SU-DHL-6 (cell line): ENCODE measurements at regions not wholly inside any gene's neighbourhood (a gene's known extent, or its start where the extent isn't known, plus 50 kb on each side); places are given as distances from the start of the nearest gene placed in this dataset.

Experiments
- EZH2phosphoT487 ChIP-seq: fragments of 200-600 bp; sonication (generic), shearing (Covaris generic); conservative IDR thresholded peaks from 2 replicates; pipeline ENCODE4 v1.6.1; 2018; ENCODE audit warnings: mild to moderate bottlenecking, antibody characterized with exemption, low read length, moderate library complexity, mixed read lengths
- TF ChIP-seq, protein P1 (sequence below): fragments of 200-600 bp; sonication (generic); IDR thresholded peaks from one replicate; pipeline ENCODE4 v1.5.1; 2017; ENCODE audit warnings: antibody characterized with exemption, mild to moderate bottlenecking, low read length, moderate library complexity; ENCODE audit not compliant: insufficient read depth, poor library complexity, severe bottlenecking

DNA sequence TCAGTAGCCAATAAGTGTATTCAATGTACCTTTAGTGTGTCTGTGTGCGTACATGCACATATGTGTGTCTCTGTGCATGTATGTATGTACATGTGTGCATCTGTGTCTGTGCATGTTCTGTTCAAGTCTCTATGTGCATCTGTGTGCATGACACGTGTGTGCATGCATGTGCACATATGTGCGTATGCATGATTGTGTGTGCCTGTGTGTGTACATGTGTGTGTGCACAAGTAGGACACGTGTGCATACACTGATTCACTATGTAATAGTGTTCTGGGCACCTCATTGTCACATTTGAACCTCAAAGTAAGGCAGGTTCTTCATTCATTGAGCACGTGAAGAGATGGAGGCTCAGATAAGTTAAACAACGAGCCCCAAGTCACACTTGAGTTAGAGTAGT lies 142.6 kb upstream of the COPS8 start:
- TF ChIP-seq, protein P1, sequence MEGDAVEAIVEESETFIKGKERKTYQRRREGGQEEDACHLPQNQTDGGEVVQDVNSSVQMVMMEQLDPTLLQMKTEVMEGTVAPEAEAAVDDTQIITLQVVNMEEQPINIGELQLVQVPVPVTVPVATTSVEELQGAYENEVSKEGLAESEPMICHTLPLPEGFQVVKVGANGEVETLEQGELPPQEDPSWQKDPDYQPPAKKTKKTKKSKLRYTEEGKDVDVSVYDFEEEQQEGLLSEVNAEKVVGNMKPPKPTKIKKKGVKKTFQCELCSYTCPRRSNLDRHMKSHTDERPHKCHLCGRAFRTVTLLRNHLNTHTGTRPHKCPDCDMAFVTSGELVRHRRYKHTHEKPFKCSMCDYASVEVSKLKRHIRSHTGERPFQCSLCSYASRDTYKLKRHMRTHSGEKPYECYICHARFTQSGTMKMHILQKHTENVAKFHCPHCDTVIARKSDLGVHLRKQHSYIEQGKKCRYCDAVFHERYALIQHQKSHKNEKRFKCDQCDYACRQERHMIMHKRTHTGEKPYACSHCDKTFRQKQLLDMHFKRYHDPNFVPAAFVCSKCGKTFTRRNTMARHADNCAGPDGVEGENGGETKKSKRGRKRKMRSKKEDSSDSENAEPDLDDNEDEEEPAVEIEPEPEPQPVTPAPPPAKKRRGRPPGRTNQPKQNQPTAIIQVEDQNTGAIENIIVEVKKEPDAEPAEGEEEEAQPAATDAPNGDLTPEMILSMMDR, result no peak
- TF ChIP-seq EZH2phosphoT487, result no peak
